B cell (primary cell): ENCODE measurements at regions not wholly inside any gene's neighbourhood (a gene's known extent, or its start where the extent isn't known, plus 50 kb on each side); places are given as distances from the start of the nearest gene placed in this dataset.
"Not testable (repeated sequence)": the region's sequence is repeated elsewhere in the genome, so short reads cannot be mapped to it uniquely, and the experiment has no call there.

ENCODE experiments used
- ATAC-seq: fragments of 200-7000 bp; cut with Tn5 transposase; one replicate; pipeline ENCODE4 v1.10.0; 2021; ENCODE audit warnings: low read depth, mild to moderate bottlenecking, moderate number of reproducible peaks, moderate library complexity
- CTCF ChIA-PET: fragments of 350-600 bp; sonication (Branson Sonifier 250); formaldehyde crosslinking; loops from one replicate; lab custom pipeline; 2021; ENCODE audit warnings: antibody characterized with exemption, inconsistent platforms; lab: Charles Lee
- POLR2A ChIA-PET: fragments of 350-600 bp; sonication (Branson Sonifier 250); formaldehyde crosslinking; loops from one replicate; lab custom pipeline; 2021; ENCODE audit warnings: antibody characterized with exemption; lab: Charles Lee
- DNase-seq: peaks from one replicate; pipeline ENCODE4 v3.0.0; 2013
- H2AFZ ChIP-seq: 2 replicates; pipeline ENCODE4 v1.6.1; 2012; ENCODE audit warnings: mild to moderate bottlenecking, low read depth, low read length; ENCODE audit not compliant: insufficient read depth, poor library complexity, severe bottlenecking
- H3K27ac ChIP-seq, 2 donors: 1 replicate in 1 of 2; 2 replicates in 1 of 2; pipeline ENCODE4 v1.5.1; 2012 to 2013; ENCODE audit warnings: low read length in 2 of 2, mild to moderate bottlenecking in 2 of 2, moderate library complexity in 1 of 2
- H3K27me3 ChIP-seq, 4 experiments: fragments of 200-600 bp in 1 of 4; sonication (generic) in 1 of 4; replicated peaks in 1 of 4; 1 replicate in 2 of 4; 2 replicates in 2 of 4; pipeline versions ENCODE4 v1.6.1 to v1.7.0; 2013 to 2016; ENCODE audit warnings: low read length in 3 of 4, mild to moderate bottlenecking in 2 of 4, mixed read lengths in 1 of 4, moderate library complexity in 1 of 4; ENCODE audit not compliant: insufficient read depth in 4 of 4, control insufficient read depth in 3 of 4; ENCODE audit errors: control extremely low read depth in 1 of 4
- H3K36me3 ChIP-seq, 2 experiments: replicated peaks in 1 of 2; 1 replicate in 1 of 2; 2 replicates in 1 of 2; pipeline versions ENCODE4 v1.6.1 to v1.7.1; 2013; ENCODE audit warnings: low read length in 1 of 2; ENCODE audit not compliant: insufficient read depth in 2 of 2, control insufficient read depth in 1 of 2; ENCODE audit errors: control extremely low read depth in 1 of 2, extremely low read depth in 1 of 2
- H3K4me1 ChIP-seq, 2 donors: fragments of 200-600 bp in 1 of 2; sonication (generic) in 1 of 2; 1 replicate in 1 of 2; 2 replicates in 1 of 2; pipeline versions ENCODE4 v1.5.1 to v1.6.1; 2013 to 2017; ENCODE audit warnings: low read length in 2 of 2; ENCODE audit not compliant: control insufficient read depth in 2 of 2, insufficient read depth in 2 of 2
- H3K4me2 ChIP-seq: replicated peaks from 2 replicates; pipeline ENCODE3; 2012; ENCODE audit warnings: mild to moderate bottlenecking, low read depth, low read length; ENCODE audit not compliant: poor library complexity, severe bottlenecking
- H3K4me3 ChIP-seq, 5 experiments: fragments of 200-600 bp in 1 of 5; sonication (generic) in 1 of 5; 1 replicate in 3 of 5; 2 replicates in 2 of 5; pipeline versions ENCODE4 v1.5.1 to v1.7.0; 2011 to 2016; ENCODE audit warnings: low read length in 4 of 5, mild to moderate bottlenecking in 4 of 5, low read depth in 2 of 5, control low read depth in 1 of 5, moderate library complexity in 1 of 5; ENCODE audit not compliant: insufficient read depth in 1 of 5; ENCODE audit errors: control extremely low read depth in 1 of 5, extremely low read depth in 1 of 5
- H3K79me2 ChIP-seq: fragments of 200-600 bp; sonication (generic); one replicate; pipeline ENCODE4 v1.6.0; 2016; ENCODE audit warnings: low read length; ENCODE audit not compliant: control insufficient read depth, insufficient read depth
- H3K9ac ChIP-seq: fragments of 200-600 bp; sonication (generic); 2 replicates; pipeline ENCODE4 v1.6.1; 2017; ENCODE audit warnings: mild to moderate bottlenecking, low read length, moderate library complexity
- H3K9me3 ChIP-seq, 3 donors: one replicate each; pipeline versions ENCODE4 v1.6.1 to v1.7.1; 2013; ENCODE audit warnings: low read length in 2 of 3; ENCODE audit not compliant: control insufficient read depth in 2 of 3, insufficient read depth in 1 of 3; ENCODE audit errors: control extremely low read depth in 1 of 3
- H4K20me1 ChIP-seq: 2 replicates; pipeline ENCODE4 v1.6.0; 2012; ENCODE audit warnings: mild to moderate bottlenecking, low read length; ENCODE audit not compliant: insufficient read depth, control insufficient read depth, poor library complexity, severe bottlenecking
- H3K27ac Mint-ChIP-seq: one replicate; pipeline ENCODE4 v1.8.0; 2021; ENCODE audit warnings: mixed read lengths
- H3K27me3 Mint-ChIP-seq: one replicate; pipeline ENCODE4 v1.8.0; 2021; ENCODE audit warnings: mixed read lengths
- H3K4me1 Mint-ChIP-seq: one replicate; pipeline ENCODE4 v1.8.0; 2021; ENCODE audit warnings: mixed read lengths
- H3K4me3 Mint-ChIP-seq: one replicate; pipeline ENCODE4 v1.8.0; 2021; ENCODE audit warnings: mixed read lengths
- H3K9me3 Mint-ChIP-seq: one replicate; pipeline ENCODE4 v1.8.0; 2022; ENCODE audit warnings: mixed read lengths; ENCODE audit not compliant: insufficient read depth
- CTCF ChIP-seq: fragments of 200-600 bp; IDR thresholded peaks from one replicate; pipeline ENCODE4 v1.8.0; 2022; ENCODE audit warnings: antibody characterized with exemption, mild to moderate bottlenecking
- EZH2 ChIP-seq: IDR thresholded peaks from 2 replicates; pipeline ENCODE4 v1.6.1; 2012; ENCODE audit warnings: borderline replicate concordance, low read depth, mild to moderate bottlenecking, moderate library complexity, low read length; ENCODE audit not compliant: insufficient read depth, poor library complexity, severe bottlenecking
- WGBS: methylation state at CpG from one replicate; pipeline ENCODE4 v1.1.5; 2013; ENCODE audit warnings: missing lambda C conversion rate; ENCODE audit not compliant: insufficient coverage; 5-methylcytosine and 5-hydroxymethylcytosine counted together
- intact Hi-C: fragments of 100-400 bp; cut with micrococcal nuclease; formaldehyde crosslinking; loops from one replicate; pipeline ENCODE4 v1.10.0; 2022

- WGBS, result 93% methylated on average over 3 of the region's 3 CpGs
- H3K9me3 Mint-ChIP-seq, result no peaks in the 10 kb centered on the region
- no peak overlapping the region for H3K27ac Mint-ChIP-seq
- H3K9ac ChIP-seq, result no peak overlapping the region
- H3K9me3 ChIP-seq, result peaks cover 0 to 34% (median 0%) of the 10 kb centered on the region in 3 donors
- DNase-seq, result no peak
- no peaks in the 10 kb centered on the region for H3K4me1 Mint-ChIP-seq
- H3K4me1 ChIP-seq, result no peaks in the 10 kb centered on the region
- POLR2A ChIA-PET, result no interaction called here
- ATAC-seq, result no peak
- no peaks in the 10 kb centered on the region for H3K79me2 ChIP-seq
- no peaks in the 10 kb centered on the region for H4K20me1 ChIP-seq
- no peak overlapping the region for H3K27ac ChIP-seq
- TF ChIP-seq EZH2 (no peak), CTCF (no peak)
- CTCF ChIA-PET, result no interaction called here
- H3K4me3 Mint-ChIP-seq, result no peak overlapping the region
- H3K4me3 ChIP-seq, result no peak overlapping the region
- no peak overlapping the region for H3K4me2 ChIP-seq
- intact Hi-C loops, result no loop called here
- H3K27me3 ChIP-seq, result no peaks in the 10 kb centered on the region
- no peaks in the 10 kb centered on the region for H3K36me3 ChIP-seq
- H2AFZ ChIP-seq, result no peak overlapping the region
- no peaks in the 10 kb centered on the region for H3K27me3 Mint-ChIP-seq
Observed at GRCh38 chr20:30595698-30596097, 661.8 kb upstream of the DEFB115 start.

- H3K27me3 Mint-ChIP-seq, H3K4me3 Mint-ChIP-seq, H3K79me2 ChIP-seq, DNase-seq, CTCF ChIA-PET, H3K27me3 ChIP-seq, H3K36me3 ChIP-seq, H3K9me3 Mint-ChIP-seq, H3K4me1 Mint-ChIP-seq, H3K4me1 ChIP-seq, H3K9ac ChIP-seq, H3K27ac ChIP-seq, POLR2A ChIA-PET, H3K4me2 ChIP-seq, H3K4me3 ChIP-seq, H2AFZ ChIP-seq, intact Hi-C loops, H3K27ac Mint-ChIP-seq, H4K20me1 ChIP-seq, ATAC-seq: not testable (repeated sequence)
- WGBS, result 29% methylated on average over 2 of the region's 2 CpGs
- H3K9me3 ChIP-seq, result peaks cover 0 to 35% (median 1%) of the 10 kb centered on the region in 3 donors
Observed at GRCh38 chr20:30597429-30597828, 660.0 kb upstream of the DEFB115 start.
